ENCODE measurements at regions not wholly inside any gene's neighbourhood (a gene's known extent, or its start where the extent isn't known, plus 50 kb on each side); places are given as distances from the start of the nearest gene placed in this dataset.

DNA sequence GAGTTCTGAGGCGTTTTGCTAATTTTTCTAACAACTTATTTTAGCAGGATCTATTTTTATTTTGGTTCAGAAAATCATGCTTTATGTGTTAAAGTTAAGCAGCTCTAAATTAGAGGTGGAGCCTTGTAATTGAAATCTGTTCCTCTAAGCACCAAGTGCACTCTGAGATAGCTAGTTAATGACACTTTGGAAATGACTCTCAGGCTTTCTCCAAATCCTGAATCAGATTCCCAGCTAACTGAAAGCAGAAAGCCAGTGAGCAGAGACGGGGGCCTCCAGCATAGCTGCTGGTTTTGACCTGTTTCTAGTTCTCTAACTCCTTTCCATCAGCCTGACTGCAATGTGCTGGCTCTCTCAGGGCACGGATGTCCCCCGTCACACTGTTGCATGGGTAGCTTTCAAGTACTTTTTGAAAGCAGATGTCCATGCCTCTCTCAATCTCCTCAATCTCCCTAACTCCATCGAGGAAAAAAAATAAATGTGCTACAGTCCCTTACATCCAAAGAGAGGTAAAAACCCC lies 326.5 kb downstream of the SATB2 start:
- TF ChIP-seq, protein P1, sequence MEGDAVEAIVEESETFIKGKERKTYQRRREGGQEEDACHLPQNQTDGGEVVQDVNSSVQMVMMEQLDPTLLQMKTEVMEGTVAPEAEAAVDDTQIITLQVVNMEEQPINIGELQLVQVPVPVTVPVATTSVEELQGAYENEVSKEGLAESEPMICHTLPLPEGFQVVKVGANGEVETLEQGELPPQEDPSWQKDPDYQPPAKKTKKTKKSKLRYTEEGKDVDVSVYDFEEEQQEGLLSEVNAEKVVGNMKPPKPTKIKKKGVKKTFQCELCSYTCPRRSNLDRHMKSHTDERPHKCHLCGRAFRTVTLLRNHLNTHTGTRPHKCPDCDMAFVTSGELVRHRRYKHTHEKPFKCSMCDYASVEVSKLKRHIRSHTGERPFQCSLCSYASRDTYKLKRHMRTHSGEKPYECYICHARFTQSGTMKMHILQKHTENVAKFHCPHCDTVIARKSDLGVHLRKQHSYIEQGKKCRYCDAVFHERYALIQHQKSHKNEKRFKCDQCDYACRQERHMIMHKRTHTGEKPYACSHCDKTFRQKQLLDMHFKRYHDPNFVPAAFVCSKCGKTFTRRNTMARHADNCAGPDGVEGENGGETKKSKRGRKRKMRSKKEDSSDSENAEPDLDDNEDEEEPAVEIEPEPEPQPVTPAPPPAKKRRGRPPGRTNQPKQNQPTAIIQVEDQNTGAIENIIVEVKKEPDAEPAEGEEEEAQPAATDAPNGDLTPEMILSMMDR (optimal IDR thresholded peaks at IDR 0.05 in 1 of 3, IDR thresholded peaks at IDR 0.05 in 1 of 3, conservative IDR thresholded peaks at IDR 0.05 in 1 of 3; ENCODE audit: extremely low read depth in 1 of 3, insufficient read depth in 2 of 3, low read length in 3 of 3): no peak
- TF ChIP-seq EZH2 (IDR thresholded peaks at IDR 0.05; ENCODE audit: low read length): no peak
- H3K79me2 ChIP-seq (ENCODE audit: control insufficient read depth, insufficient read depth, low read length): no peaks in the 10 kb centered on the region
- no peaks in the 10 kb centered on the region for H3K4me1 ChIP-seq (ENCODE audit: control insufficient read depth, extremely low read depth, insufficient read depth, low read length)
- no peaks in the 10 kb centered on the region for H3K27me3 ChIP-seq (ENCODE audit: control insufficient read depth, extremely low read depth, insufficient read depth, low read length)
- no peak for DNase-seq (ENCODE audit: low read depth, low spot score)
- H4K20me1 ChIP-seq (ENCODE audit: control insufficient read depth, extremely low read depth, insufficient read depth, low read length): no peaks in the 10 kb centered on the region
- H2AFZ ChIP-seq (ENCODE audit: control insufficient read depth, low read length): no peak overlapping the region
- dilution Hi-C loops (cut with MboI; ENCODE audit: extremely low pct_ligation_motif_present, low sequenced_read_pairs): no loop called here
- H3K4me3 ChIP-seq (ENCODE audit: control insufficient read depth in 2 of 3, extremely low read depth in 1 of 3, insufficient read depth in 2 of 3, low read depth in 1 of 3, low read length in 3 of 3): no peak overlapping the region
- no peak overlapping the region for H3K27ac ChIP-seq (ENCODE audit: control insufficient read depth, insufficient read depth, low read length)
- H3K4me2 ChIP-seq (ENCODE audit: control insufficient read depth, extremely low read depth, insufficient read depth, low read depth, low read length): no peak overlapping the region
- no peaks in the 10 kb centered on the region for H3K9me3 ChIP-seq (ENCODE audit: control insufficient read depth, low read depth, low read length)
- H3K36me3 ChIP-seq (ENCODE audit: control insufficient read depth in 2 of 2, extremely low read depth in 1 of 2, insufficient read depth in 2 of 2, low read length in 2 of 2): no peaks in the 10 kb centered on the region
- H3K9me1 ChIP-seq (ENCODE audit: control insufficient read depth, extremely low read depth, insufficient read depth, low read length): no peaks in the 10 kb centered on the region
- FAIRE-seq: no peak
- no peak overlapping the region for H3K9ac ChIP-seq (ENCODE audit: control insufficient read depth, extremely low read depth, insufficient read depth, low read length)

DNA sequence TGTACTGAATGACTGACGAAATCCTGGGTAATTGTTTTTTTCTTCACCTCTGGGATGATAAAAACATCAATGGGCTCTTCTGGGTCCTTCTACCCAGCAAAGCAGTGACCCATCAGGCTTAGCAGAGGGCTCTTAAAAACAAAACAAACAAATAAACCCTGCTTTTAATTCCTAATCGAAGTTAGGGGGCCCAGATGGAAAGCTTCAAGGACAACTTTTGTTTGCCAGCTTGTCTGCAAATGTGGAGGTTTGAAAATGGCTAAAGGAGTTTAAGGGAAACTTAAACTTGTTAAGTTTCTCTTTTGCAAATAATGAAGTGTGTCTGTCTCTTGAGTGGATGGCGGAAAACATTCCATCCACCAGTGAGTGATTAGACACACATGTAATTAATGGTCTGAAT lies 327.2 kb downstream of the SATB2 start:
- Histone ChIP-seq H3K79me2 (ENCODE audit: control insufficient read depth, insufficient read depth, low read length) (no peaks in the 10 kb centered on the region), H3K27ac (ENCODE audit: control insufficient read depth, insufficient read depth, low read length) (no peak overlapping the region), H3K4me3 (ENCODE audit: control insufficient read depth in 2 of 3, extremely low read depth in 1 of 3, insufficient read depth in 2 of 3, low read depth in 1 of 3, low read length in 3 of 3) (no peak overlapping the region), H2AFZ (ENCODE audit: control insufficient read depth, low read length) (no peak overlapping the region), H3K9ac (ENCODE audit: control insufficient read depth, extremely low read depth, insufficient read depth, low read length) (no peak overlapping the region), H3K9me3 (ENCODE audit: control insufficient read depth, low read depth, low read length) (no peaks in the 10 kb centered on the region), H3K4me1 (ENCODE audit: control insufficient read depth, extremely low read depth, insufficient read depth, low read length) (no peaks in the 10 kb centered on the region), H4K20me1 (ENCODE audit: control insufficient read depth, extremely low read depth, insufficient read depth, low read length) (no peaks in the 10 kb centered on the region), H3K4me2 (ENCODE audit: control insufficient read depth, extremely low read depth, insufficient read depth, low read depth, low read length) (no peak overlapping the region), H3K9me1 (ENCODE audit: control insufficient read depth, extremely low read depth, insufficient read depth, low read length) (no peaks in the 10 kb centered on the region), H3K27me3 (ENCODE audit: control insufficient read depth, extremely low read depth, insufficient read depth, low read length) (no peaks in the 10 kb centered on the region), H3K36me3 (ENCODE audit: control insufficient read depth in 2 of 2, extremely low read depth in 1 of 2, insufficient read depth in 2 of 2, low read length in 2 of 2) (no peaks in the 10 kb centered on the region)
- no peak for DNase-seq (ENCODE audit: low read depth, low spot score)
- dilution Hi-C loops (cut with MboI; ENCODE audit: extremely low pct_ligation_motif_present, low sequenced_read_pairs): no loop called here
- no peak for TF ChIP-seq EZH2 (IDR thresholded peaks at IDR 0.05; ENCODE audit: low read length)
- TF ChIP-seq, protein P1 (optimal IDR thresholded peaks at IDR 0.05 in 1 of 3, IDR thresholded peaks at IDR 0.05 in 1 of 3, conservative IDR thresholded peaks at IDR 0.05 in 1 of 3; ENCODE audit: extremely low read depth in 1 of 3, insufficient read depth in 2 of 3, low read length in 3 of 3): no peak
- no peak for FAIRE-seq

Measured in keratinocyte (primary cell).